Suprapubic skin (tissue), 4 donors: ENCODE measurements at regions not wholly inside any gene's neighbourhood (a gene's known extent, or its start where the extent isn't known, plus 50 kb on each side); places are given as distances from the start of the nearest gene placed in this dataset.

Experiments
- DNase-seq, 2 donors: peaks; one replicate each; pipeline ENCODE4 v3.0.0-alpha.2; 2019; ENCODE audit warnings: low spot score in 2 of 2
- H3K27ac ChIP-seq: fragments of 200-600 bp; sonication (generic); one replicate; pipeline ENCODE4 v1.5.1; 2019
- H3K27me3 ChIP-seq: fragments of 200-600 bp; sonication (generic); one replicate; pipeline ENCODE4 v1.5.1; 2019
- H3K36me3 ChIP-seq: fragments of 200-600 bp; sonication (generic); one replicate; pipeline ENCODE4 v1.5.1; 2019
- H3K4me1 ChIP-seq: fragments of 200-600 bp; sonication (generic); one replicate; pipeline ENCODE4 v1.5.1; 2019
- H3K4me3 ChIP-seq: fragments of 200-600 bp; sonication (generic); one replicate; pipeline ENCODE4 v1.5.1; 2019; ENCODE audit warnings: mild to moderate bottlenecking
- H3K9me3 ChIP-seq: fragments of 200-600 bp; sonication (generic); one replicate; pipeline ENCODE4 v1.5.1; 2019
- EP300 ChIP-seq: sonication (generic); formaldehyde crosslinking; IDR thresholded peaks from one replicate; pipeline ENCODE4 v1.6.1; 2017; ENCODE audit warnings: antibody characterized with exemption
- POLR2A ChIP-seq, 2 donors: fragments of 450-650 bp; IDR thresholded peaks; one replicate each; pipeline ENCODE4 v1.6.1; 2017; ENCODE audit warnings: antibody characterized with exemption in 2 of 2, mild to moderate bottlenecking in 2 of 2, moderate library complexity in 2 of 2
- POLR2AphosphoS5 ChIP-seq, 3 donors: sonication (generic); formaldehyde crosslinking; IDR thresholded peaks; one replicate each; pipeline ENCODE4 v1.6.1; 2017; ENCODE audit warnings: antibody characterized with exemption in 3 of 3
- WGBS: methylation state at CpG from one replicate; pipeline ENCODE4 v1.1.5; 2018; 5-methylcytosine and 5-hydroxymethylcytosine counted together
- TF ChIP-seq, protein P1 (sequence below), 2 donors: fragments of 200-600 bp in 1 of 2; fragments of 450-650 bp in 1 of 2; sonication (generic) in 1 of 2; IDR thresholded peaks; one replicate each; pipeline ENCODE4 v1.5.1; 2016 to 2019; ENCODE audit warnings: antibody characterized with exemption in 2 of 2, mild to moderate bottlenecking in 1 of 2, moderate library complexity in 1 of 2

DNA sequence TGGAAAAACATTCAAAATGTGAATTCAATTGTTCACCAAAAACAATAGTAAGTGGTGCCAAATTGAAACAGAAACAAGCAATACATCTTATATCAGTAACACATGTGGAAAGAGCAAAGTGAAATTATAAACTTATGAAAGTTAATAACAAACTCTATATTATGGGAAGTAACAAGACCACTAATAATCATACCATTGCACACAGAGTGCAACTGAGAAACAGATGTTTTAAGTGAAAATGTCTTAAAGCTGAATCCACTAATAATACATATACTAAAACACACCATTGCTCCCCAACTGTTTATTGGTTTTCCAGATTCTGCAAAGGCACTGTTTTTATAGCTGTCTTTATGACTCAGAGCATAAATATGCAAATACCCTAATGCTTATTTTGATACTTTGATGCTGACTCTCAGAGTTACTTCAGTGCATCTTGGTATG is 292.3 kb downstream of the RFPL4B start:
- no peaks in the 10 kb centered on the region for H3K36me3 ChIP-seq
- TF ChIP-seq POLR2AphosphoS5 (IDR thresholded peaks at IDR 0.05) (no peak), POLR2A (IDR thresholded peaks at IDR 0.05) (no peak), EP300 (no peak)
- TF ChIP-seq, protein P1, sequence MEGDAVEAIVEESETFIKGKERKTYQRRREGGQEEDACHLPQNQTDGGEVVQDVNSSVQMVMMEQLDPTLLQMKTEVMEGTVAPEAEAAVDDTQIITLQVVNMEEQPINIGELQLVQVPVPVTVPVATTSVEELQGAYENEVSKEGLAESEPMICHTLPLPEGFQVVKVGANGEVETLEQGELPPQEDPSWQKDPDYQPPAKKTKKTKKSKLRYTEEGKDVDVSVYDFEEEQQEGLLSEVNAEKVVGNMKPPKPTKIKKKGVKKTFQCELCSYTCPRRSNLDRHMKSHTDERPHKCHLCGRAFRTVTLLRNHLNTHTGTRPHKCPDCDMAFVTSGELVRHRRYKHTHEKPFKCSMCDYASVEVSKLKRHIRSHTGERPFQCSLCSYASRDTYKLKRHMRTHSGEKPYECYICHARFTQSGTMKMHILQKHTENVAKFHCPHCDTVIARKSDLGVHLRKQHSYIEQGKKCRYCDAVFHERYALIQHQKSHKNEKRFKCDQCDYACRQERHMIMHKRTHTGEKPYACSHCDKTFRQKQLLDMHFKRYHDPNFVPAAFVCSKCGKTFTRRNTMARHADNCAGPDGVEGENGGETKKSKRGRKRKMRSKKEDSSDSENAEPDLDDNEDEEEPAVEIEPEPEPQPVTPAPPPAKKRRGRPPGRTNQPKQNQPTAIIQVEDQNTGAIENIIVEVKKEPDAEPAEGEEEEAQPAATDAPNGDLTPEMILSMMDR (IDR thresholded peaks at IDR 0.05) = no peak
- DNase-seq = no peak
- H3K9me3 ChIP-seq = no peaks in the 10 kb centered on the region
- H3K4me1 ChIP-seq = no peaks in the 10 kb centered on the region
- H3K27ac ChIP-seq = no peak overlapping the region
- no peaks in the 10 kb centered on the region for H3K27me3 ChIP-seq
- H3K4me3 ChIP-seq = no peak overlapping the region

DNA sequence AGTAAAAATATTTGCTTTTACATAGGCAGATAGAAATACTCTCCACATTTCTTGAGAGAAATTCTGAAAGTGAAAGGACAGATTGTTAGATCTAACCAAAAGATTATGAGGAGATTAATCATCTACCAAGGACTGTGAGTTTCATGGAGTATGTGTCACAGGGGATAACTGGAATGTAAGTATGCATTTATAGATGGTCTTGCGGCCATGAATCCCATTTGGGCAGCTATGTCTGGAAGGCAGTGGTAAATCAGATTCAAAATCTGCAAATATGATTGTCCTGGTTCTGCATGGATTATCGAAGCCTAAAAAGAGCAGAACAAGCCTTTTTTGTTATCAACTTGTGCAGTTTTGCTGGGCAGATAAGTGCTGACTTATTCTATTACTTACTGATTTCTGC is 293.8 kb downstream of the RFPL4B start:
- Histone ChIP-seq H3K36me3 (no peaks in the 10 kb centered on the region), H3K9me3 (no peaks in the 10 kb centered on the region), H3K4me1 (no peaks in the 10 kb centered on the region), H3K27ac (no peak overlapping the region), H3K27me3 (no peaks in the 10 kb centered on the region), H3K4me3 (no peak overlapping the region)
- 61% methylated on average over 2 of the region's 2 CpGs for WGBS
- TF ChIP-seq, protein P1 (IDR thresholded peaks at IDR 0.05) = no peak
- DNase-seq = no peak

DNA sequence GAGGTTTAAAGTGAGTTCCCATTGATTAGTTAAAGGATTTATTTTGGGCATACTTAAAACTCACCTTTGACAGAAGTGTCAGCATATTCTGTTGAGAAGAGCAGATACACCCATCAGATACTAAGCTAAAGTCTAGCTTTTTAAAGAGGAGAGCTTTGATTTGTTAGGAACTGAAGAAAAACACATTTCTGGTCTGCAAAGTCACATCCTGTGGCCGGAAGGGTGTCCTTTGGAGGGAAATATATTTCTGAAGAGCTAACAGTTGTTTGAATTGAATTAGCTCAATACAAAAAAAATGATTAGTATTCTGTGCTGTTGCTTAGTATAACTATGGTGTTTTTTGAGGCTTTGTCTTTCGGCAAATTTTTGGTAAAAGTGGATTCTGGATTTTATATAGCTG is 302.7 kb downstream of the RFPL4B start:
- Histone ChIP-seq H3K27ac (no peak overlapping the region), H3K9me3 (no peaks in the 10 kb centered on the region), H3K4me3 (no peak overlapping the region), H3K27me3 (no peaks in the 10 kb centered on the region), H3K36me3 (no peaks in the 10 kb centered on the region), H3K4me1 (no peaks in the 10 kb centered on the region)
- WGBS = 80% methylated on average over 2 of the region's 2 CpGs
- no peak for TF ChIP-seq POLR2AphosphoS5 (IDR thresholded peaks at IDR 0.05)
- TF ChIP-seq, protein P1 (IDR thresholded peaks at IDR 0.05) = no peak
- TF ChIP-seq EP300 = no peak
- no peak for TF ChIP-seq POLR2A (IDR thresholded peaks at IDR 0.05)
- no peak for DNase-seq

DNA sequence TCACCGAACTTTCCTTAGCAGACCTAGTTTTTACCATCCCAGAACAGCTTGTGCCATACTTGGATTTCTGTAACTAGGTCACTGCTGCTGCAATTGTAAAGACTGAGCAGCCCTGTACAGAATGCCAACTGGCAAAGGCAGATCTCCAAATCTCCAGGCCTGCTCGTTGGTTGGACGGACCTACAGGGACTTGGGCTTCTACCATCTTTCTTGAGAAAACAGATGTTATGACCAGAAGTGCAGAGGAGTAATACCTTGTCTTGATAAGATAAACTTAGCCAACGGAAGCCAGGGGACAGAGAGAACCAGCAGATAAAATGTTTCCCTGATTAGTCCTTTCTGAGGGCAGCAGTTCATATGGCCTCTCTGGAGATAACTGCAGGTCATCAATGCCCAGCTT is 304.1 kb downstream of the RFPL4B start:
- Histone ChIP-seq H3K4me3 (no peak overlapping the region), H3K4me1 (no peaks in the 10 kb centered on the region), H3K27ac (no peak overlapping the region), H3K36me3 (no peaks in the 10 kb centered on the region), H3K27me3 (no peaks in the 10 kb centered on the region), H3K9me3 (no peaks in the 10 kb centered on the region)
- TF ChIP-seq POLR2AphosphoS5 (IDR thresholded peaks at IDR 0.05) (no peak), POLR2A (IDR thresholded peaks at IDR 0.05) (no peak), EP300 (no peak)
- TF ChIP-seq, protein P1 (IDR thresholded peaks at IDR 0.05) = no peak
- 47% methylated on average over 4 of the region's 4 CpGs for WGBS
- DNase-seq = no peak

DNA sequence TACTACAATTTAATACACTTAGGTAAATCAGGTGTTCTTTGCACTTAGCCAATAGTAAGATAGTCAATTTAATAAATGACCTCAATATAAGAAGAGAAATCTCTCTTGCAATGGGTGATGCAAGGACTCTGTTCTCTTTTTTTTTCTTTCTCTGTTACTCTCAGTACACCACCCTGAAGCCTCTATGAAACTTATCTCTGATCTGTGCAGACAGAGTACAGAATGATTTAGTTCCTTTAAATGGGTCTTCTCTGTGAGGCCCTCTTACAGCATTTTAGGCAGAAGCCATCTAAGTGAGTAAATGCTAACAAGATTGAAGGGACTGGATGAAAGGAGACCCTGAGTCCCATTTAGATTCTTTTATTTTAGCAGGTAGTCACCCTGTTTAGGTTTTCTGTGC is 312.8 kb downstream of the RFPL4B start:
- TF ChIP-seq POLR2AphosphoS5 (IDR thresholded peaks at IDR 0.05) = no peak
- no peak for TF ChIP-seq POLR2A (IDR thresholded peaks at IDR 0.05)
- TF ChIP-seq, protein P1 (IDR thresholded peaks at IDR 0.05) = no peak
- no peak for TF ChIP-seq EP300
- DNase-seq = no peak
- Histone ChIP-seq H3K27ac (no peak overlapping the region), H3K4me1 (no peaks in the 10 kb centered on the region), H3K27me3 (no peaks in the 10 kb centered on the region), H3K9me3 (no peaks in the 10 kb centered on the region), H3K4me3 (no peak overlapping the region), H3K36me3 (no peaks in the 10 kb centered on the region)
